Sigmoid colon (tissue), 6 donors: ENCODE measurements at regions not wholly inside any gene's neighbourhood (a gene's known extent, or its start where the extent isn't known, plus 50 kb on each side); places are given as distances from the start of the nearest gene placed in this dataset.

Experiments used
- DNase-seq: peaks from one replicate; pipeline ENCODE4 v3.0.0-alpha.2; 2019
- H3K27ac ChIP-seq, 4 donors: fragments of 200-600 bp; sonication (generic); one replicate each; pipeline ENCODE4 v1.5.1; 2016 to 2019; ENCODE audit warnings: mild to moderate bottlenecking in 1 of 4
- H3K27me3 ChIP-seq, 3 donors: fragments of 200-600 bp; sonication (generic); one replicate each; pipeline ENCODE4 v1.5.1; 2019; ENCODE audit warnings: mild to moderate bottlenecking in 1 of 3
- H3K36me3 ChIP-seq, 4 donors: fragments of 200-600 bp; sonication (generic); one replicate each; pipeline ENCODE4 v1.5.1; 2016 to 2019
- H3K4me1 ChIP-seq, 4 donors: fragments of 200-600 bp; sonication (generic); one replicate each; pipeline ENCODE4 v1.5.1; 2017 to 2019
- H3K4me3 ChIP-seq, 4 donors: fragments of 200-600 bp; sonication (generic); one replicate each; pipeline ENCODE4 v1.5.1; 2017 to 2019; ENCODE audit warnings: mild to moderate bottlenecking in 2 of 4, moderate library complexity in 1 of 4
- H3K9me3 ChIP-seq, 4 donors: fragments of 200-600 bp in 3 of 4; sonication (generic) in 3 of 4; one replicate each; pipeline versions ENCODE4 v1.5.1 to v1.6.1; 2013 to 2019
- CTCF ChIP-seq, 4 experiments: fragments of 450-650 bp in 3 of 4; fragments of 200-600 bp in 1 of 4; IDR thresholded peaks; one replicate each; pipeline ENCODE4 v1.5.1; 2016 to 2019; ENCODE audit warnings: antibody characterized with exemption in 4 of 4, mild to moderate bottlenecking in 3 of 4, moderate library complexity in 2 of 4
- EP300 ChIP-seq, 4 donors: sonication (generic); formaldehyde crosslinking; IDR thresholded peaks; one replicate each; pipeline ENCODE4 v1.6.1; 2017; ENCODE audit warnings: antibody characterized with exemption in 4 of 4
- POLR2A ChIP-seq, 2 donors: fragments of 450-650 bp; IDR thresholded peaks; one replicate each; pipeline ENCODE4 v1.6.1; 2016; ENCODE audit warnings: antibody characterized with exemption in 2 of 2, mild to moderate bottlenecking in 2 of 2, moderate library complexity in 2 of 2
- POLR2AphosphoS5 ChIP-seq, 4 donors: sonication (generic); formaldehyde crosslinking; IDR thresholded peaks; one replicate each; pipeline ENCODE4 v1.6.1; 2017; ENCODE audit warnings: antibody characterized with exemption in 4 of 4
- WGBS, 2 donors: extraction: QIAGEN DNeasy Blood & Tissue Kit; methylation state at CpG; one replicate each; pipeline ENCODE4 v1.1.7; 2013; 5-methylcytosine and 5-hydroxymethylcytosine counted together
- intact Hi-C: fragments of 100-400 bp; cut with DNase I; formaldehyde crosslinking; loops from one replicate; pipeline ENCODE4 v1.15.1; 2023
- donor health status: healthy with polysubstance abuse.
- donor health status: healthy.

GRCh38 chr1:4598561-4598960 lies 55.8 kb upstream of the AJAP1 start:
- Histone ChIP-seq H3K4me1 (no peaks in the 10 kb centered on the region), H3K4me3 (no peak overlapping the region), H3K9me3 (no peaks in the 10 kb centered on the region), H3K36me3 (no peaks in the 10 kb centered on the region), H3K27ac (no peak overlapping the region), H3K27me3 (peaks cover 0 to 37% (median 14%) of the 10 kb centered on the region in 3 donors)
- intact Hi-C loops: no loop called here
- DNase-seq: no peak
- 76 to 78% methylated on average over 6 of the region's 6 CpGs for WGBS, 2 donors
- TF ChIP-seq POLR2AphosphoS5 (IDR thresholded peaks at IDR 0.05) (no peak), POLR2A (IDR thresholded peaks at IDR 0.05) (no peak), CTCF (IDR thresholded peaks at IDR 0.05) (no peak), EP300 (IDR thresholded peaks at IDR 0.05) (no peak)

GRCh38 chr1:4599521-4599920 lies 54.9 kb upstream of the AJAP1 start:
- Histone ChIP-seq H3K27ac (no peak overlapping the region), H3K4me1 (no peaks in the 10 kb centered on the region), H3K9me3 (no peaks in the 10 kb centered on the region), H3K4me3 (no peak overlapping the region), H3K27me3 (peaks cover 0 to 45% (median 14%) of the 10 kb centered on the region in 3 donors), H3K36me3 (no peaks in the 10 kb centered on the region)
- no peak for DNase-seq
- intact Hi-C loops: no loop called here
- 83 to 84% methylated on average over 15 of the region's 15 CpGs for WGBS, 2 donors
- TF ChIP-seq POLR2A (IDR thresholded peaks at IDR 0.05): no peak
- TF ChIP-seq EP300 (IDR thresholded peaks at IDR 0.05): no peak

- intact Hi-C loops: no loop called here
- Histone ChIP-seq H3K27ac (no peak overlapping the region), H3K4me1 (no peaks in the 10 kb centered on the region), H3K36me3 (no peaks in the 10 kb centered on the region), H3K4me3 (no peak overlapping the region), H3K9me3 (no peaks in the 10 kb centered on the region), H3K27me3 (peaks cover 0 to 50% (median 14%) of the 10 kb centered on the region in 3 donors)
- DNase-seq: no peak
- 33 to 67% methylated on average over 27 of the region's 27 CpGs for WGBS, 2 donors
- TF ChIP-seq EP300 (IDR thresholded peaks at IDR 0.05) (no peak), CTCF (IDR thresholded peaks at IDR 0.05) (no peak), POLR2A (IDR thresholded peaks at IDR 0.05) (no peak), POLR2AphosphoS5 (IDR thresholded peaks at IDR 0.05) (no peak)
Measured at GRCh38 chr1:4599951-4600481, 54.4 kb upstream of the AJAP1 start.

- H3K27me3 ChIP-seq: peaks cover 0 to 55% (median 14%) of the 10 kb centered on the region in 3 donors
- 83 to 86% methylated on average over 18 of the region's 18 CpGs for WGBS, 2 donors
- no peaks in the 10 kb centered on the region for H3K36me3 ChIP-seq
- intact Hi-C loops: no loop called here
- H3K27ac ChIP-seq: no peak overlapping the region
- H3K4me3 ChIP-seq: no peak overlapping the region
- no peaks in the 10 kb centered on the region for H3K4me1 ChIP-seq
- no peaks in the 10 kb centered on the region for H3K9me3 ChIP-seq
- no peak for DNase-seq
- TF ChIP-seq EP300 (IDR thresholded peaks at IDR 0.05): no peak
- TF ChIP-seq POLR2AphosphoS5 (IDR thresholded peaks at IDR 0.05): no peak
- TF ChIP-seq POLR2A (IDR thresholded peaks at IDR 0.05): no peak
- TF ChIP-seq CTCF (IDR thresholded peaks at IDR 0.05): no peak
Measured at GRCh38 chr1:4600615-4601460, 53.6 kb upstream of the AJAP1 start.

GRCh38 chr1:4601941-4602340 lies 52.5 kb upstream of the AJAP1 start:
- peaks cover 0 to 64% (median 14%) of the 10 kb centered on the region in 3 donors for H3K27me3 ChIP-seq
- no peak for TF ChIP-seq POLR2A (IDR thresholded peaks at IDR 0.05)
- no peak for TF ChIP-seq POLR2AphosphoS5 (IDR thresholded peaks at IDR 0.05)
- no peak for TF ChIP-seq EP300 (IDR thresholded peaks at IDR 0.05)
- TF ChIP-seq CTCF (IDR thresholded peaks at IDR 0.05): no peak
- 70 to 76% methylated on average over 4 of the region's 4 CpGs for WGBS, 2 donors

More at GRCh38 chr1:4601941-4602340, 52.5 kb upstream of the AJAP1 start:
- Histone ChIP-seq H3K4me3 (no peak overlapping the region), H3K36me3 (no peaks in the 10 kb centered on the region), H3K27ac (no peak overlapping the region), H3K9me3 (no peaks in the 10 kb centered on the region), H3K4me1 (no peaks in the 10 kb centered on the region)
- intact Hi-C loops: no loop called here
- DNase-seq: no peak
